HCT116 (cell line): ENCODE measurements at regions not wholly inside any gene's neighbourhood (a gene's known extent, or its start where the extent isn't known, plus 50 kb on each side); places are given as distances from the start of the nearest gene placed in this dataset.

Source experiments
- CEBPB ChIP-seq: IDR thresholded peaks from 2 replicates; pipeline ENCODE4 v1.6.1; 2012; ENCODE audit warnings: low read depth
- EZH2 ChIP-seq: fragments of 200-600 bp; sonication (generic); IDR thresholded peaks from 2 replicates; pipeline ENCODE4 v1.6.1; 2017; ENCODE audit warnings: antibody characterized with exemption, mixed run types
- POLR2AphosphoS5 ChIP-seq: IDR thresholded peaks from 2 replicates; pipeline ENCODE4 v1.6.1; 2011; ENCODE audit warnings: mild to moderate bottlenecking, low read depth, low read length, moderate library complexity
- REST ChIP-seq: IDR thresholded peaks from 2 replicates; pipeline ENCODE4 v1.6.1; 2012; ENCODE audit warnings: low read depth
- TCF7L2 ChIP-seq: IDR thresholded peaks from 2 replicates; pipeline ENCODE4 v1.7.0; 2011; ENCODE audit warnings: borderline replicate concordance, inconsistent platforms; ENCODE audit not compliant: insufficient read depth, insufficient read length; ENCODE audit errors: extremely low read depth
- TF ChIP-seq, protein P1 (sequence below), 3 experiments: fragments of 200-600 bp in 1 of 3; sonication (generic) in 1 of 3; IDR thresholded peaks in 2 of 3; conservative IDR thresholded peaks in 1 of 3; 2 replicates each; pipeline ENCODE4 v1.5.1; 2012 to 2017; ENCODE audit warnings: low read depth in 2 of 3, low read length in 2 of 3, antibody characterized with exemption in 1 of 3, borderline replicate concordance in 1 of 3, control low read depth in 1 of 3, mild to moderate bottlenecking in 1 of 3, mixed read lengths in 1 of 3, mixed run types in 1 of 3, moderate library complexity in 1 of 3; ENCODE audit not compliant: insufficient read depth in 1 of 3

DNA sequence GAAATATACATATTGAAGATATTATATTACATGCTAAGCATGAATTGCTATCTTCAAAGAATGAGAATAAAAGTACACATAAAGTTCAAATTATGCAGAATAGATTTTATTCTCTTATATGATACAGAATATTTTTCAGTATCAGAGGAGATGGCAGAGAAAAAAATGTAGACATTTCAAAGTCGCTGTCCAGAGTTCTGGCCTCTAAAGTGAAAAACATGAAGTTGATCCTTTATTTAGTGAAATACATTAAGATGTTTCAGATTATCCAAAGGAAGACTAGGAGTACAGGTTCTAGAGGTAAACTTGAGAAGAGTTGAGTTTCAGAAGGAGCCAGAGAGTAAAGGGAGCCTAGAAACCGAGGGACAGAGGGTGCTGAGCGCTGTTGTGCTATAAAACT is 303.6 kb downstream of the UTP18 start:
- no peak for TF ChIP-seq TCF7L2
- no peak for TF ChIP-seq POLR2AphosphoS5
- TF ChIP-seq, protein P1, sequence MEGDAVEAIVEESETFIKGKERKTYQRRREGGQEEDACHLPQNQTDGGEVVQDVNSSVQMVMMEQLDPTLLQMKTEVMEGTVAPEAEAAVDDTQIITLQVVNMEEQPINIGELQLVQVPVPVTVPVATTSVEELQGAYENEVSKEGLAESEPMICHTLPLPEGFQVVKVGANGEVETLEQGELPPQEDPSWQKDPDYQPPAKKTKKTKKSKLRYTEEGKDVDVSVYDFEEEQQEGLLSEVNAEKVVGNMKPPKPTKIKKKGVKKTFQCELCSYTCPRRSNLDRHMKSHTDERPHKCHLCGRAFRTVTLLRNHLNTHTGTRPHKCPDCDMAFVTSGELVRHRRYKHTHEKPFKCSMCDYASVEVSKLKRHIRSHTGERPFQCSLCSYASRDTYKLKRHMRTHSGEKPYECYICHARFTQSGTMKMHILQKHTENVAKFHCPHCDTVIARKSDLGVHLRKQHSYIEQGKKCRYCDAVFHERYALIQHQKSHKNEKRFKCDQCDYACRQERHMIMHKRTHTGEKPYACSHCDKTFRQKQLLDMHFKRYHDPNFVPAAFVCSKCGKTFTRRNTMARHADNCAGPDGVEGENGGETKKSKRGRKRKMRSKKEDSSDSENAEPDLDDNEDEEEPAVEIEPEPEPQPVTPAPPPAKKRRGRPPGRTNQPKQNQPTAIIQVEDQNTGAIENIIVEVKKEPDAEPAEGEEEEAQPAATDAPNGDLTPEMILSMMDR (IDR thresholded peaks at IDR 0.05 in 2 of 3, conservative IDR thresholded peaks at IDR 0.05 in 1 of 3; ENCODE audit: borderline replicate concordance in 1 of 3, insufficient read depth in 1 of 3, low read depth in 2 of 3, low read length in 2 of 3): no peak
- no peak for TF ChIP-seq CEBPB
- TF ChIP-seq EZH2: no peak; the same call in 1 of the 2 replicates
- TF ChIP-seq REST: 0 out of 2 replicates have a peak, but pooled peaks have one; percentile 5
